Heart left ventricle (tissue), 13 donors: ENCODE measurements at regions not wholly inside any gene's neighbourhood (a gene's known extent, or its start where the extent isn't known, plus 50 kb on each side); places are given as distances from the start of the nearest gene placed in this dataset.
"Not testable (repeated sequence)": the region's sequence is repeated elsewhere in the genome, so short reads cannot be mapped to it uniquely, and the experiment has no call there.

ENCODE experiments used
- CTCF ChIP-seq, 12 donors: fragments of 200-600 bp; sonication (generic) in 4 of 12; IDR thresholded peaks; one replicate each; pipeline versions ENCODE4 v1.5.0 to v1.8.0; 2018 to 2022; ENCODE audit warnings: antibody characterized with exemption in 12 of 12, mild to moderate bottlenecking in 5 of 12
- POLR2A ChIP-seq, 2 donors: fragments of 450-650 bp; IDR thresholded peaks; one replicate each; pipeline ENCODE4 v1.6.1; 2017; ENCODE audit warnings: antibody characterized with exemption in 2 of 2, mild to moderate bottlenecking in 2 of 2, moderate library complexity in 2 of 2
- donor health status: ischemic (EF 13 %, LVEDD 7.1; RV severe dilation, severe dysfunction).
- donor health status: DM: no; HTN: yes; CAD: no.
- donor health status: DM: no; HTN: no; CAD: no.
- donor health status: ischemic (EF 25% LVEDD 6.9; RV normal size, moderate dysfunction).
- donor health status: ischemic (EF 25% LVEDD 5.7; RV mildly dilated, moderate dysfunction).
- donor health status: ischemic (EF 35%, LVEDD 5.7; RV mildly dilated, moderate dysfunction).
- donor health status: nonischemic (EF 11% LVEDD 7.7; RV severe dilation, severe dysfunction).
- donor health status: DM: yes; HTN: yes; CAD: no.
- donor health status: PGD.
- donor health status: ischemic (EF 29% LVEDD 5.4; RV normal size, mild dysfunction).
- donor health status: nonischemic (EF 23%, LVEDD 6.1; RV moderate dilation, normal function).

GRCh38 chr2:89196719-89197118, 505.2 kb downstream of the RPIA start:
- TF ChIP-seq POLR2A, CTCF (IDR thresholded peaks at IDR 0.05): not testable (repeated sequence)
